A549 (cell line): ENCODE measurements at regions not wholly inside any gene's neighbourhood (a gene's known extent, or its start where the extent isn't known, plus 50 kb on each side); places are given as distances from the start of the nearest gene placed in this dataset.

Experiments
- ATAC-seq, 2 experiments: fragments of 200-7000 bp in 1 of 2; fragments of >200 bp in 1 of 2; cut with Nextera tagmentation in 1 of 2; cut with Tn5 transposase in 1 of 2; 3 replicates each; pipeline versions ENCODE4 v1.8.0 to v1.9.1; 2018 to 2020; ENCODE audit warnings: mild to moderate bottlenecking in 1 of 2, moderate library complexity in 1 of 2
- CTCF ChIA-PET: fragments of 300-600 bp; sonication (Branson Sonifier 250); formaldehyde crosslinking; extraction: SDS; loops from one replicate; lab custom pipeline; 2021; ENCODE audit warnings: antibody characterized with exemption, inconsistent platforms; lab: Yijun Ruan, JAX
- POLR2A ChIA-PET: fragments of 350-600 bp; formaldehyde crosslinking; extraction: SDS; loops from one replicate; lab custom pipeline; 2021; ENCODE audit warnings: antibody characterized with exemption, inconsistent platforms; lab: Yijun Ruan, JAX
- DNase-seq, 2 experiments: peaks; one replicate each; pipeline versions ENCODE4 v3.0.0 to v3.0.0-alpha.2; 2011 to 2016; ENCODE audit warnings: low read depth in 1 of 2, low spot score in 1 of 2
- FAIRE-seq: peaks from 2 replicates; lab custom pipeline; 2011; peaks lifted over from hg19 to GRCh38; lab: Jason Lieb, UNC
- H3K27ac ChIP-seq, 2 experiments: fragments of >200 bp; sonication (Bioruptor Twin); formaldehyde crosslinking; 3 replicates each; pipeline ENCODE4 v1.5.1; 2016 to 2017
- H3K4me1 ChIP-seq: fragments of >200 bp; sonication (Bioruptor Twin); formaldehyde crosslinking; 3 replicates; pipeline ENCODE4 v1.6.1; 2016
- H3K4me2 ChIP-seq: fragments of >200 bp; sonication (Bioruptor Twin); formaldehyde crosslinking; 3 replicates; pipeline ENCODE4 v1.6.1; 2016
- H3K4me3 ChIP-seq: fragments of >200 bp; sonication (Bioruptor Twin); formaldehyde crosslinking; 3 replicates; pipeline ENCODE4 v1.5.1; 2016
- H3K9me3 ChIP-seq: fragments of >200 bp; sonication (Bioruptor Twin); formaldehyde crosslinking; 3 replicates; pipeline ENCODE4 v1.6.1; 2016
- CBX2 ChIP-seq: fragments of 200-600 bp; sonication (generic); IDR thresholded peaks from 2 replicates; pipeline ENCODE4 v1.6.1; 2016; ENCODE audit warnings: low read depth, mild to moderate bottlenecking, borderline replicate concordance
- CHD2 ChIP-seq: fragments of 150-350 bp; IDR thresholded peaks from 2 replicates; pipeline ENCODE4 v1.6.1; 2014; ENCODE audit warnings: low read length; ENCODE audit not compliant: partially characterized antibody
- CTCF ChIP-seq: fragments of >200 bp; sonication (Bioruptor Twin); formaldehyde crosslinking; IDR thresholded peaks from 3 replicates; pipeline ENCODE4 v1.5.1; 2016
- EHF ChIP-seq: fragments of 250-450 bp; sonication (Bioruptor Pico); IDR thresholded peaks from 2 replicates; pipeline ENCODE4 v1.5.0; 2020; ENCODE audit warnings: mild to moderate bottlenecking
- EHMT2 ChIP-seq: fragments of 200-600 bp; sonication (generic); IDR thresholded peaks from 2 replicates; pipeline ENCODE4 v1.6.1; 2016; ENCODE audit warnings: antibody characterized with exemption, low read depth, mild to moderate bottlenecking, moderate library complexity
- FOSB ChIP-seq: fragments of 250-450 bp; sonication (Bioruptor Pico); IDR thresholded peaks from 2 replicates; pipeline ENCODE4 v1.5.0; 2020; ENCODE audit warnings: mild to moderate bottlenecking, moderate library complexity
- FOSL2 ChIP-seq, 2 experiments: fragments of 450-650 bp in 1 of 2; fragments of >200 bp in 1 of 2; sonication (Bioruptor Twin) in 1 of 2; formaldehyde crosslinking; IDR thresholded peaks; 2 replicates each; pipeline versions ENCODE4 v1.5.0 to v1.6.1; 2016 to 2020; ENCODE audit warnings: mild to moderate bottlenecking in 1 of 2, moderate library complexity in 1 of 2
- HDAC2 ChIP-seq: fragments of 200-600 bp; sonication (generic); IDR thresholded peaks from 2 replicates; pipeline ENCODE4 v1.6.1; 2016
- HOXB5 ChIP-seq: fragments of 250-450 bp; sonication (Bioruptor Pico); IDR thresholded peaks from 2 replicates; pipeline ENCODE4 v1.5.0; 2020; ENCODE audit warnings: mild to moderate bottlenecking, moderate library complexity
- JUN ChIP-seq, 2 experiments: fragments of >200 bp; sonication (Bioruptor Twin); formaldehyde crosslinking; IDR thresholded peaks; 2 replicates in 1 of 2; 3 replicates in 1 of 2; pipeline ENCODE4 v1.6.1; 2016 to 2017
- MAZ ChIP-seq: fragments of 150-350 bp; IDR thresholded peaks from 2 replicates; pipeline ENCODE4 v1.6.1; 2014; ENCODE audit warnings: antibody characterized with exemption, low read depth, low read length, borderline replicate concordance
- MYC ChIP-seq: IDR thresholded peaks from 2 replicates; pipeline ENCODE4 v1.6.1; 2012; ENCODE audit warnings: mild to moderate bottlenecking, inconsistent platforms, low read length, improper control_type of control experiment, borderline replicate concordance
- NPAS2 ChIP-seq: fragments of 250-450 bp; sonication (Bioruptor Pico); IDR thresholded peaks from 2 replicates; pipeline ENCODE4 v1.8.0; 2022; ENCODE audit warnings: mild to moderate bottlenecking, moderate library complexity, borderline replicate concordance
- PBX3 ChIP-seq: IDR thresholded peaks from 2 replicates; pipeline ENCODE4 v1.6.1; 2012
- POLR2A ChIP-seq: IDR thresholded peaks from 2 replicates; pipeline ENCODE4 v1.6.1; 2012; ENCODE audit warnings: mild to moderate bottlenecking, low read length
- RNF2 ChIP-seq: fragments of 200-600 bp; sonication (generic); IDR thresholded peaks from 2 replicates; pipeline ENCODE4 v1.6.1; 2016; ENCODE audit warnings: low read depth, mild to moderate bottlenecking, antibody characterized with exemption, moderate library complexity, borderline replicate concordance
- SMC3 ChIP-seq: fragments of >200 bp; sonication (Bioruptor Twin); formaldehyde crosslinking; IDR thresholded peaks from 3 replicates; pipeline ENCODE4 v1.6.1; 2018; ENCODE audit warnings: inconsistent platforms
- TP53 ChIP-seq: fragments of 250-450 bp; sonication (Bioruptor Pico); IDR thresholded peaks from 2 replicates; pipeline ENCODE4 v1.5.0; 2021; ENCODE audit warnings: mild to moderate bottlenecking, moderate library complexity
- WGBS: methylation state at CpG from one replicate; pipeline ENCODE4 v1.1.6; 2017; ENCODE audit errors: missing lambda C conversion rate; 5-methylcytosine and 5-hydroxymethylcytosine counted together
- TF ChIP-seq, protein P1 (sequence below): fragments of 450-650 bp; IDR thresholded peaks from 2 replicates; pipeline ENCODE4 v1.6.1; 2014; ENCODE audit warnings: antibody characterized with exemption
- TF ChIP-seq, protein P2 (sequence below): fragments of 200-600 bp; sonication (generic); IDR thresholded peaks from 2 replicates; pipeline ENCODE4 v1.6.1; 2016; ENCODE audit warnings: antibody characterized with exemption, mild to moderate bottlenecking, moderate library complexity

GRCh38 chr5:14059810-14060209 is 83.3 kb upstream of the TRIO start:
- 97% methylated on average over 2 of the region's 2 CpGs for WGBS
- CTCF ChIA-PET, result no interaction called here

DNA sequence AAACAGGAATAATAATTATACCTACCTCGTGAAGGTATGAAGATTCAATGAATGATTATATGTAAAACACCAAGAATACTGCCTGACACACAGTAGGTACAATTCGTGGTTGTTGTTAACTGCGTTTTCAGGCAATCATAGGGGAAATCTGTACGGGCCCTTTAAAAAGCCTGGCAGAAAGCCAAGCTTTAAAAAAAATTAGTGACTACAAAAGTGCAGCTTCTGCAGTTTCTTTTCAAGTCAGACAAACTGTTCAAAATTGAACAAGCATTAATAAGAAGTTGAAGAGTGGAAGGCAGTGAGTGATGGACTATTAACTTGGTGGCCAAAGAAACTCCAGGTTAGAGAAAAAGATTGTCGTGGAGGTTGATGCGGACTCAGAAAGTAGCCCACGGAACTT is 85.9 kb upstream of the TRIO start:
- 0 out of 3 replicates have a peak, but pooled peaks cover 3% of the 10 kb centered on the region for H3K9me3 ChIP-seq
- H3K4me1 ChIP-seq, result no peaks in the 10 kb centered on the region
- no peak for FAIRE-seq
- TF ChIP-seq JUN (IDR thresholded peaks at IDR 0.05), result no peak
- no peak for TF ChIP-seq CBX2
- no peak for TF ChIP-seq HDAC2
- TF ChIP-seq CTCF, result no peak
- TF ChIP-seq, all 56 proteins: peak for 0
- ATAC-seq (no peak), DNase-seq (no peak)
- CTCF ChIA-PET, result no interaction called here
- POLR2A ChIA-PET, result no interaction called here
- 63% methylated on average over 7 of the region's 7 CpGs for WGBS
- Histone ChIP-seq H3K4me2 (no peak overlapping the region), H3K4me3 (no peak overlapping the region), H3K27ac (no peak overlapping the region)

More at GRCh38 chr5:14059810-14060209, 83.3 kb upstream of the TRIO start:
- H3K9me3 ChIP-seq, result 0 out of 3 replicates have a peak, but pooled peaks cover 3% of the 10 kb centered on the region
- no peak for TF ChIP-seq CHD2
- TF ChIP-seq EHMT2, result no peak
- TF ChIP-seq FOSB (CRISPR knock-in tag), result no peak
- TF ChIP-seq, protein P1, sequence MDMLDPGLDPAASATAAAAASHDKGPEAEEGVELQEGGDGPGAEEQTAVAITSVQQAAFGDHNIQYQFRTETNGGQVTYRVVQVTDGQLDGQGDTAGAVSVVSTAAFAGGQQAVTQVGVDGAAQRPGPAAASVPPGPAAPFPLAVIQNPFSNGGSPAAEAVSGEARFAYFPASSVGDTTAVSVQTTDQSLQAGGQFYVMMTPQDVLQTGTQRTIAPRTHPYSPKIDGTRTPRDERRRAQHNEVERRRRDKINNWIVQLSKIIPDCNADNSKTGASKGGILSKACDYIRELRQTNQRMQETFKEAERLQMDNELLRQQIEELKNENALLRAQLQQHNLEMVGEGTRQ, result no peak
- TF ChIP-seq NPAS2, result no peak
- TF ChIP-seq MAZ, result no peak
- no peak for TF ChIP-seq EHF
- TF ChIP-seq SMC3, result no peak
- H3K4me2 ChIP-seq, result no peak overlapping the region
- DNase-seq (no peak), ATAC-seq (no peak), FAIRE-seq (no peak)
- H3K4me3 ChIP-seq, result no peak overlapping the region
- no peak overlapping the region for H3K27ac ChIP-seq
- no peaks in the 10 kb centered on the region for H3K4me1 ChIP-seq
- POLR2A ChIA-PET, result no interaction called here

- no peak overlapping the region for H3K4me2 ChIP-seq
- DNase-seq (no peak), ATAC-seq (no peak), FAIRE-seq (no peak)
- H3K9me3 ChIP-seq, result 0 out of 3 replicates have a peak, but pooled peaks cover under 1% of the 10 kb centered on the region
- 82% methylated on average over 4 of the region's 4 CpGs for WGBS
- no peak overlapping the region for H3K27ac ChIP-seq
- no peak overlapping the region for H3K4me3 ChIP-seq
- TF ChIP-seq MYC, result no peak
- TF ChIP-seq RNF2, result no peak
- no peak for TF ChIP-seq HDAC2
- TF ChIP-seq, protein P1, result no peak
- TF ChIP-seq EHMT2, result no peak
- TF ChIP-seq POLR2A, result no peak
- no peak for TF ChIP-seq TP53 (CRISPR knock-in tag)
- no peak for TF ChIP-seq PBX3
- no peak for TF ChIP-seq FOSL2 (IDR thresholded peaks at IDR 0.05)
- TF ChIP-seq FOSL2 (CRISPR knock-in tag; IDR thresholded peaks at IDR 0.05), result no peak
- TF ChIP-seq, protein P2, sequence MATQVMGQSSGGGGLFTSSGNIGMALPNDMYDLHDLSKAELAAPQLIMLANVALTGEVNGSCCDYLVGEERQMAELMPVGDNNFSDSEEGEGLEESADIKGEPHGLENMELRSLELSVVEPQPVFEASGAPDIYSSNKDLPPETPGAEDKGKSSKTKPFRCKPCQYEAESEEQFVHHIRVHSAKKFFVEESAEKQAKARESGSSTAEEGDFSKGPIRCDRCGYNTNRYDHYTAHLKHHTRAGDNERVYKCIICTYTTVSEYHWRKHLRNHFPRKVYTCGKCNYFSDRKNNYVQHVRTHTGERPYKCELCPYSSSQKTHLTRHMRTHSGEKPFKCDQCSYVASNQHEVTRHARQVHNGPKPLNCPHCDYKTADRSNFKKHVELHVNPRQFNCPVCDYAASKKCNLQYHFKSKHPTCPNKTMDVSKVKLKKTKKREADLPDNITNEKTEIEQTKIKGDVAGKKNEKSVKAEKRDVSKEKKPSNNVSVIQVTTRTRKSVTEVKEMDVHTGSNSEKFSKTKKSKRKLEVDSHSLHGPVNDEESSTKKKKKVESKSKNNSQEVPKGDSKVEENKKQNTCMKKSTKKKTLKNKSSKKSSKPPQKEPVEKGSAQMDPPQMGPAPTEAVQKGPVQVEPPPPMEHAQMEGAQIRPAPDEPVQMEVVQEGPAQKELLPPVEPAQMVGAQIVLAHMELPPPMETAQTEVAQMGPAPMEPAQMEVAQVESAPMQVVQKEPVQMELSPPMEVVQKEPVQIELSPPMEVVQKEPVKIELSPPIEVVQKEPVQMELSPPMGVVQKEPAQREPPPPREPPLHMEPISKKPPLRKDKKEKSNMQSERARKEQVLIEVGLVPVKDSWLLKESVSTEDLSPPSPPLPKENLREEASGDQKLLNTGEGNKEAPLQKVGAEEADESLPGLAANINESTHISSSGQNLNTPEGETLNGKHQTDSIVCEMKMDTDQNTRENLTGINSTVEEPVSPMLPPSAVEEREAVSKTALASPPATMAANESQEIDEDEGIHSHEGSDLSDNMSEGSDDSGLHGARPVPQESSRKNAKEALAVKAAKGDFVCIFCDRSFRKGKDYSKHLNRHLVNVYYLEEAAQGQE, result no peak
- TF ChIP-seq HOXB5 (CRISPR knock-in tag), result no peak
- no peak for TF ChIP-seq SMC3
- H3K4me1 ChIP-seq, result 0 out of 3 replicates have a peak, but pooled peaks cover 4% of the 10 kb centered on the region
- POLR2A ChIA-PET, result no interaction called here
- CTCF ChIA-PET, result no interaction called here
Observed at GRCh38 chr5:14056039-14056438, 87.1 kb upstream of the TRIO start.
